GM23338 (cell line): ENCODE measurements at regions not wholly inside any gene's neighbourhood (a gene's known extent, or its start where the extent isn't known, plus 50 kb on each side); places are given as distances from the start of the nearest gene placed in this dataset.

ENCODE experiments used
- ATAC-seq: fragments of 200-7000 bp; cut with Tn5 transposase; 3 replicates; pipeline ENCODE4 v1.9.1; 2020
- DNase-seq: peaks from one replicate; pipeline ENCODE4 v3.0.0-alpha.2; 2015; ENCODE audit warnings: low spot score
- H2AFZ ChIP-seq: fragments of 200-600 bp; sonication (generic); 2 replicates; pipeline ENCODE4 v1.8.0; 2016; ENCODE audit warnings: antibody characterized with exemption, mild to moderate bottlenecking, moderate library complexity
- H3F3A ChIP-seq: fragments of 200-600 bp; sonication (generic); replicated peaks from 2 replicates; pipeline ENCODE4 v1.8.0; 2017; ENCODE audit warnings: antibody characterized with exemption, mixed run types, low read depth
- H3K27ac ChIP-seq: fragments of 200-600 bp; sonication (generic); 2 replicates; pipeline ENCODE4 v1.6.1; 2016; ENCODE audit warnings: low read depth
- H3K27me3 ChIP-seq: fragments of 200-600 bp; sonication (generic); 2 replicates; pipeline ENCODE4 v1.8.0; 2016; ENCODE audit warnings: mild to moderate bottlenecking, mixed run types, moderate library complexity; ENCODE audit not compliant: insufficient read depth
- H3K36me3 ChIP-seq: fragments of 200-600 bp; sonication (generic); 2 replicates; pipeline ENCODE4 v1.8.0; 2016; ENCODE audit warnings: mild to moderate bottlenecking; ENCODE audit not compliant: insufficient read depth
- H3K4me1 ChIP-seq: fragments of 200-600 bp; sonication (generic); 2 replicates; pipeline ENCODE4 v1.8.0; 2016; ENCODE audit warnings: mild to moderate bottlenecking, moderate library complexity; ENCODE audit not compliant: insufficient read depth
- H3K4me2 ChIP-seq: fragments of 200-600 bp; sonication (generic); 2 replicates; pipeline ENCODE4 v1.7.1; 2017; ENCODE audit warnings: mixed run types
- H3K4me3 ChIP-seq: fragments of 200-600 bp; sonication (generic); 2 replicates; pipeline ENCODE4 v1.6.1; 2016; ENCODE audit warnings: mixed run types
- H3K79me2 ChIP-seq: fragments of 200-600 bp; sonication (generic); replicated peaks from 2 replicates; pipeline ENCODE4 v1.8.0; 2017; ENCODE audit warnings: mild to moderate bottlenecking; ENCODE audit not compliant: insufficient read depth
- H3K9me2 ChIP-seq: fragments of 200-600 bp; sonication (generic); 2 replicates; pipeline ENCODE4 v1.8.0; 2017; ENCODE audit not compliant: insufficient read depth
- H4K20me1 ChIP-seq: fragments of 200-600 bp; sonication (generic); replicated peaks from 2 replicates; pipeline ENCODE4 v1.8.0; 2017; ENCODE audit warnings: mild to moderate bottlenecking; ENCODE audit not compliant: insufficient read depth
- H3K27ac Mint-ChIP-seq: 2 replicates; pipeline ENCODE4 v1.8.0; 2020; ENCODE audit warnings: inconsistent platforms, mild to moderate bottlenecking, moderate library complexity, mixed read lengths
- H3K27me3 Mint-ChIP-seq: 3 replicates; pipeline ENCODE4 v1.8.0; 2022; ENCODE audit warnings: low read depth, mild to moderate bottlenecking, moderate library complexity, mixed read lengths, inconsistent platforms; ENCODE audit not compliant: insufficient read depth, poor library complexity
- H3K36me3 Mint-ChIP-seq: 3 replicates; pipeline ENCODE4 v1.8.0; 2021; ENCODE audit warnings: low read depth, mild to moderate bottlenecking, inconsistent platforms, moderate library complexity, mixed read lengths
- H3K4me1 Mint-ChIP-seq: 3 replicates; pipeline ENCODE4 v1.8.0; 2020; ENCODE audit warnings: mild to moderate bottlenecking, inconsistent platforms, mixed read lengths
- H3K4me3 Mint-ChIP-seq: 3 replicates; pipeline ENCODE4 v1.8.0; 2021; ENCODE audit warnings: moderate library complexity, mild to moderate bottlenecking, inconsistent platforms, mixed read lengths
- H3K9me3 Mint-ChIP-seq: 3 replicates; pipeline ENCODE4 v1.8.0; 2020; ENCODE audit warnings: moderate library complexity, mild to moderate bottlenecking, inconsistent platforms, mixed read lengths
- CREB1 ChIP-seq: fragments of 250-450 bp; sonication (Bioruptor Pico); IDR thresholded peaks from 2 replicates; pipeline ENCODE4 v1.5.0; 2020; ENCODE audit warnings: low read depth, mild to moderate bottlenecking, moderate library complexity
- EZH2 ChIP-seq: fragments of 200-600 bp; sonication (generic); IDR thresholded peaks from one replicate; pipeline ENCODE4 v1.8.0; 2017; ENCODE audit warnings: antibody characterized with exemption, mild to moderate bottlenecking, low read depth; ENCODE audit not compliant: unreplicated experiment
- EZH2phosphoT487 ChIP-seq: fragments of 200-600 bp; sonication (generic); IDR thresholded peaks from one replicate; pipeline ENCODE4 v1.8.1; 2018; ENCODE audit warnings: antibody characterized with exemption; ENCODE audit not compliant: unreplicated experiment
- JUNB ChIP-seq: IDR thresholded peaks from one replicate; pipeline ENCODE4 v1.6.1; 2016; ENCODE audit warnings: antibody characterized with exemption; ENCODE audit not compliant: unreplicated experiment
- NANOG ChIP-seq: IDR thresholded peaks from 2 replicates; pipeline ENCODE4 v1.6.1; 2016; ENCODE audit warnings: antibody characterized with exemption, borderline replicate concordance
- POLR2AphosphoS5 ChIP-seq: IDR thresholded peaks from 2 replicates; pipeline ENCODE4 v1.6.1; 2016; ENCODE audit warnings: antibody characterized with exemption, low read depth
- STAT1 ChIP-seq: IDR thresholded peaks from one replicate; pipeline ENCODE4 v1.6.1; 2016; ENCODE audit warnings: antibody characterized with exemption; ENCODE audit not compliant: unreplicated experiment
- ZNF114 ChIP-seq: fragments of 250-450 bp; sonication (Bioruptor Pico); IDR thresholded peaks from 2 replicates; pipeline ENCODE4 v1.5.0; 2020; ENCODE audit warnings: mild to moderate bottlenecking, moderate library complexity
- ZNF331 ChIP-seq: fragments of 250-450 bp; sonication (Bioruptor Pico); IDR thresholded peaks from 2 replicates; pipeline ENCODE4 v1.5.0; 2020; ENCODE audit warnings: low read depth, mild to moderate bottlenecking, moderate library complexity
- TF ChIP-seq, protein P1 (sequence below): fragments of 250-450 bp; sonication (Bioruptor Pico); IDR thresholded peaks from 2 replicates; pipeline ENCODE4 v1.5.0; 2020; ENCODE audit warnings: mild to moderate bottlenecking, moderate library complexity
- TF ChIP-seq, protein P2 (sequence below): IDR thresholded peaks from 2 replicates; pipeline ENCODE4 v1.6.1; 2016; ENCODE audit warnings: antibody characterized with exemption
- TF ChIP-seq, protein P3 (sequence below): IDR thresholded peaks from one replicate; pipeline ENCODE4 v1.6.1; 2018; ENCODE audit warnings: antibody characterized with exemption; ENCODE audit not compliant: unreplicated experiment
- TF ChIP-seq, protein P4 (sequence below), 2 experiments: fragments of 200-600 bp in 1 of 2; sonication (generic) in 1 of 2; conservative IDR thresholded peaks; 2 replicates each; pipeline versions ENCODE4 v1.5.1 to v1.6.1; 2016 to 2017; ENCODE audit warnings: antibody characterized with exemption in 2 of 2, low read depth in 2 of 2, mild to moderate bottlenecking in 2 of 2, moderate library complexity in 1 of 2

DNA sequence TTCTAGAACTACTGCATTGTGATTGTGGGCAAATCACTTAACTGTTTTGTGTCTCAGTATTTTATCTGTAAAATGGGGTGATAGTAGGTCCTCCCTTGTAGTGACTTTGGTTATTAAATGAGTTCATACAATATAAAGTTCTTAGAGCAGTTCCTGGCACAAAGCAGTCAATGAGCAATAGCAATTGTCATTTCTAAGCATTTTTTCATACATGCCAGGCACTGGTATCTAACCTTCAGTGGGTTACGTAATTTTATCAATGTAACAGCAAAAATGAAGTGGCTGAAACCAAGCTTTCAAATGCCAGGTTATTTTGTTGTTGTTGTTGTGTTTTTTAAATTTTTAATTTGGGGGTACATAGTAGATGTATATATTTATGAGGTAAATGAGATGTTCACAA lies 401.9 kb downstream of the MEIS1 start:
- no peak overlapping the region for H3K27ac Mint-ChIP-seq
- Histone ChIP-seq H3K79me2 (no peaks in the 10 kb centered on the region), H3K4me2 (no peak overlapping the region), H3K27me3 (no peaks in the 10 kb centered on the region), H3K4me3 (no peak overlapping the region), H3K9me2 (0 out of 2 replicates have a peak, but pooled peaks cover 3% of the 10 kb centered on the region), H2AFZ (no peak overlapping the region), H4K20me1 (no peaks in the 10 kb centered on the region), H3K36me3 (no peaks in the 10 kb centered on the region), H3F3A (no peaks in the 10 kb centered on the region), H3K4me1 (no peaks in the 10 kb centered on the region), H3K27ac (no peak overlapping the region)
- H3K36me3 Mint-ChIP-seq, result no peaks in the 10 kb centered on the region
- no peak overlapping the region for H3K4me3 Mint-ChIP-seq
- no peaks in the 10 kb centered on the region for H3K27me3 Mint-ChIP-seq
- no peak for DNase-seq
- no peak for TF ChIP-seq STAT1
- no peak for TF ChIP-seq EZH2
- no peak for TF ChIP-seq ZNF114 (CRISPR knock-in tag)
- TF ChIP-seq, protein P1, sequence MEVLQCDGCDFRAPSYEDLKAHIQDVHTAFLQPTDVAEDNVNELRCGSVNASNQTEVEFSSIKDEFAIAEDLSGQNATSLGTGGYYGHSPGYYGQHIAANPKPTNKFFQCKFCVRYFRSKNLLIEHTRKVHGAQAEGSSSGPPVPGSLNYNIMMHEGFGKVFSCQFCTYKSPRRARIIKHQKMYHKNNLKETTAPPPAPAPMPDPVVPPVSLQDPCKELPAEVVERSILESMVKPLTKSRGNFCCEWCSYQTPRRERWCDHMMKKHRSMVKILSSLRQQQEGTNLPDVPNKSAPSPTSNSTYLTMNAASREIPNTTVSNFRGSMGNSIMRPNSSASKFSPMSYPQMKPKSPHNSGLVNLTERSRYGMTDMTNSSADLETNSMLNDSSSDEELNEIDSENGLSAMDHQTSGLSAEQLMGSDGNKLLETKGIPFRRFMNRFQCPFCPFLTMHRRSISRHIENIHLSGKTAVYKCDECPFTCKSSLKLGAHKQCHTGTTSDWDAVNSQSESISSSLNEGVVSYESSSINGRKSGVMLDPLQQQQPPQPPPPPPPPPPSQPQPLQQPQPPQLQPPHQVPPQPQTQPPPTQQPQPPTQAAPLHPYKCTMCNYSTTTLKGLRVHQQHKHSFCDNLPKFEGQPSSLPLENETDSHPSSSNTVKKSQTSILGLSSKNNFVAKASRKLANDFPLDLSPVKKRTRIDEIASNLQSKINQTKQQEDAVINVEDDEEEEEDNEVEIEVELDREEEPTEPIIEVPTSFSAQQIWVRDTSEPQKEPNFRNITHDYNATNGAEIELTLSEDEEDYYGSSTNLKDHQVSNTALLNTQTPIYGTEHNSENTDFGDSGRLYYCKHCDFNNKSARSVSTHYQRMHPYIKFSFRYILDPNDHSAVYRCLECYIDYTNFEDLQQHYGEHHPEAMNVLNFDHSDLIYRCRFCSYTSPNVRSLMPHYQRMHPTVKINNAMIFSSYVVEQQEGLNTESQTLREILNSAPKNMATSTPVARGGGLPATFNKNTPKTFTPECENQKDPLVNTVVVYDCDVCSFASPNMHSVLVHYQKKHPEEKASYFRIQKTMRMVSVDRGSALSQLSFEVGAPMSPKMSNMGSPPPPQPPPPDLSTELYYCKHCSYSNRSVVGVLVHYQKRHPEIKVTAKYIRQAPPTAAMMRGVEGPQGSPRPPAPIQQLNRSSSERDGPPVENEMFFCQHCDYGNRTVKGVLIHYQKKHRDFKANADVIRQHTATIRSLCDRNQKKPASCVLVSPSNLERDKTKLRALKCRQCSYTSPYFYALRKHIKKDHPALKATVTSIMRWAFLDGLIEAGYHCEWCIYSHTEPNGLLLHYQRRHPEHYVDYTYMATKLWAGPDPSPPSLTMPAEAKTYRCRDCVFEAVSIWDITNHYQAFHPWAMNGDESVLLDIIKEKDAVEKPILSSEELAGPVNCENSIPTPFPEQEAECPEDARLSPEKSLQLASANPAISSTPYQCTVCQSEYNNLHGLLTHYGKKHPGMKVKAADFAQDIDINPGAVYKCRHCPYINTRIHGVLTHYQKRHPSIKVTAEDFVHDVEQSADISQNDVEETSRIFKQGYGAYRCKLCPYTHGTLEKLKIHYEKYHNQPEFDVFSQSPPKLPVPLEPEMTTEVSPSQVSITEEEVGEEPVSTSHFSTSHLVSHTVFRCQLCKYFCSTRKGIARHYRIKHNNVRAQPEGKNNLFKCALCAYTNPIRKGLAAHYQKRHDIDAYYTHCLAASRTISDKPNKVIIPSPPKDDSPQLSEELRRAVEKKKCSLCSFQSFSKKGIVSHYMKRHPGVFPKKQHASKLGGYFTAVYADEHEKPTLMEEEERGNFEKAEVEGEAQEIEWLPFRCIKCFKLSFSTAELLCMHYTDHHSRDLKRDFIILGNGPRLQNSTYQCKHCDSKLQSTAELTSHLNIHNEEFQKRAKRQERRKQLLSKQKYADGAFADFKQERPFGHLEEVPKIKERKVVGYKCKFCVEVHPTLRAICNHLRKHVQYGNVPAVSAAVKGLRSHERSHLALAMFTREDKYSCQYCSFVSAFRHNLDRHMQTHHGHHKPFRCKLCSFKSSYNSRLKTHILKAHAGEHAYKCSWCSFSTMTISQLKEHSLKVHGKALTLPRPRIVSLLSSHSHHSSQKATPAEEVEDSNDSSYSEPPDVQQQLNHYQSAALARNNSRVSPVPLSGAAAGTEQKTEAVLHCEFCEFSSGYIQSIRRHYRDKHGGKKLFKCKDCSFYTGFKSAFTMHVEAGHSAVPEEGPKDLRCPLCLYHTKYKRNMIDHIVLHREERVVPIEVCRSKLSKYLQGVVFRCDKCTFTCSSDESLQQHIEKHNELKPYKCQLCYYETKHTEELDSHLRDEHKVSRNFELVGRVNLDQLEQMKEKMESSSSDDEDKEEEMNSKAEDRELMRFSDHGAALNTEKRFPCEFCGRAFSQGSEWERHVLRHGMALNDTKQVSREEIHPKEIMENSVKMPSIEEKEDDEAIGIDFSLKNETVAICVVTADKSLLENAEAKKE (CRISPR knock-in tag), result no peak
- TF ChIP-seq, protein P2, sequence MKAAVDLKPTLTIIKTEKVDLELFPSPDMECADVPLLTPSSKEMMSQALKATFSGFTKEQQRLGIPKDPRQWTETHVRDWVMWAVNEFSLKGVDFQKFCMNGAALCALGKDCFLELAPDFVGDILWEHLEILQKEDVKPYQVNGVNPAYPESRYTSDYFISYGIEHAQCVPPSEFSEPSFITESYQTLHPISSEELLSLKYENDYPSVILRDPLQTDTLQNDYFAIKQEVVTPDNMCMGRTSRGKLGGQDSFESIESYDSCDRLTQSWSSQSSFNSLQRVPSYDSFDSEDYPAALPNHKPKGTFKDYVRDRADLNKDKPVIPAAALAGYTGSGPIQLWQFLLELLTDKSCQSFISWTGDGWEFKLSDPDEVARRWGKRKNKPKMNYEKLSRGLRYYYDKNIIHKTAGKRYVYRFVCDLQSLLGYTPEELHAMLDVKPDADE, result no peak
- TF ChIP-seq JUNB, result no peak
- TF ChIP-seq, protein P3, sequence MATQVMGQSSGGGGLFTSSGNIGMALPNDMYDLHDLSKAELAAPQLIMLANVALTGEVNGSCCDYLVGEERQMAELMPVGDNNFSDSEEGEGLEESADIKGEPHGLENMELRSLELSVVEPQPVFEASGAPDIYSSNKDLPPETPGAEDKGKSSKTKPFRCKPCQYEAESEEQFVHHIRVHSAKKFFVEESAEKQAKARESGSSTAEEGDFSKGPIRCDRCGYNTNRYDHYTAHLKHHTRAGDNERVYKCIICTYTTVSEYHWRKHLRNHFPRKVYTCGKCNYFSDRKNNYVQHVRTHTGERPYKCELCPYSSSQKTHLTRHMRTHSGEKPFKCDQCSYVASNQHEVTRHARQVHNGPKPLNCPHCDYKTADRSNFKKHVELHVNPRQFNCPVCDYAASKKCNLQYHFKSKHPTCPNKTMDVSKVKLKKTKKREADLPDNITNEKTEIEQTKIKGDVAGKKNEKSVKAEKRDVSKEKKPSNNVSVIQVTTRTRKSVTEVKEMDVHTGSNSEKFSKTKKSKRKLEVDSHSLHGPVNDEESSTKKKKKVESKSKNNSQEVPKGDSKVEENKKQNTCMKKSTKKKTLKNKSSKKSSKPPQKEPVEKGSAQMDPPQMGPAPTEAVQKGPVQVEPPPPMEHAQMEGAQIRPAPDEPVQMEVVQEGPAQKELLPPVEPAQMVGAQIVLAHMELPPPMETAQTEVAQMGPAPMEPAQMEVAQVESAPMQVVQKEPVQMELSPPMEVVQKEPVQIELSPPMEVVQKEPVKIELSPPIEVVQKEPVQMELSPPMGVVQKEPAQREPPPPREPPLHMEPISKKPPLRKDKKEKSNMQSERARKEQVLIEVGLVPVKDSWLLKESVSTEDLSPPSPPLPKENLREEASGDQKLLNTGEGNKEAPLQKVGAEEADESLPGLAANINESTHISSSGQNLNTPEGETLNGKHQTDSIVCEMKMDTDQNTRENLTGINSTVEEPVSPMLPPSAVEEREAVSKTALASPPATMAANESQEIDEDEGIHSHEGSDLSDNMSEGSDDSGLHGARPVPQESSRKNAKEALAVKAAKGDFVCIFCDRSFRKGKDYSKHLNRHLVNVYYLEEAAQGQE, result no peak
- no peak for TF ChIP-seq ZNF331 (CRISPR knock-in tag)
- TF ChIP-seq NANOG, result no peak
- TF ChIP-seq POLR2AphosphoS5, result no peak
- TF ChIP-seq, protein P4, sequence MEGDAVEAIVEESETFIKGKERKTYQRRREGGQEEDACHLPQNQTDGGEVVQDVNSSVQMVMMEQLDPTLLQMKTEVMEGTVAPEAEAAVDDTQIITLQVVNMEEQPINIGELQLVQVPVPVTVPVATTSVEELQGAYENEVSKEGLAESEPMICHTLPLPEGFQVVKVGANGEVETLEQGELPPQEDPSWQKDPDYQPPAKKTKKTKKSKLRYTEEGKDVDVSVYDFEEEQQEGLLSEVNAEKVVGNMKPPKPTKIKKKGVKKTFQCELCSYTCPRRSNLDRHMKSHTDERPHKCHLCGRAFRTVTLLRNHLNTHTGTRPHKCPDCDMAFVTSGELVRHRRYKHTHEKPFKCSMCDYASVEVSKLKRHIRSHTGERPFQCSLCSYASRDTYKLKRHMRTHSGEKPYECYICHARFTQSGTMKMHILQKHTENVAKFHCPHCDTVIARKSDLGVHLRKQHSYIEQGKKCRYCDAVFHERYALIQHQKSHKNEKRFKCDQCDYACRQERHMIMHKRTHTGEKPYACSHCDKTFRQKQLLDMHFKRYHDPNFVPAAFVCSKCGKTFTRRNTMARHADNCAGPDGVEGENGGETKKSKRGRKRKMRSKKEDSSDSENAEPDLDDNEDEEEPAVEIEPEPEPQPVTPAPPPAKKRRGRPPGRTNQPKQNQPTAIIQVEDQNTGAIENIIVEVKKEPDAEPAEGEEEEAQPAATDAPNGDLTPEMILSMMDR (conservative IDR thresholded peaks at IDR 0.05; ENCODE audit: low read depth in 2 of 2), result no peak
- no peak for TF ChIP-seq EZH2phosphoT487
- no peak for TF ChIP-seq CREB1 (CRISPR knock-in tag)
- no peaks in the 10 kb centered on the region for H3K4me1 Mint-ChIP-seq
- no peaks in the 10 kb centered on the region for H3K9me3 Mint-ChIP-seq
- ATAC-seq, result no peak
